ENCODE measurements at regions not wholly inside any gene's neighbourhood (a gene's known extent, or its start where the extent isn't known, plus 50 kb on each side); places are given as distances from the start of the nearest gene placed in this dataset.
A peak's percentile ranks its signal among the peaks of the same experiment; 100 is the strongest.

- TF ChIP-seq YY1 (IDR thresholded peaks at IDR 0.05; ENCODE audit: borderline replicate concordance in 1 of 3, control insufficient read depth in 1 of 3, extremely low read depth in 1 of 3, insufficient read depth in 3 of 3, insufficient read length in 1 of 3, insufficient replicate concordance in 2 of 3, low read depth in 1 of 3, low read length in 2 of 3) (peak in 2 of 3 experiments; percentile 19 to 59), TFAP4 (CRISPR knock-in tag; IDR thresholded peaks at IDR 0.05; ENCODE audit: borderline replicate concordance) (peak; percentile 33; the same call in 1 of the 2 replicates), NCOA2 (IDR thresholded peaks at IDR 0.05; ENCODE audit: partially characterized antibody in 2 of 2) (peak in 1 of 2 experiments; percentile 36), ATF4 (CRISPR knock-in tag; IDR thresholded peaks at IDR 0.05) (peak; percentile 18; the same call in 1 of the 2 replicates), ZNF316 (IDR thresholded peaks at IDR 0.05) (peak; percentile 65), UBTF (IDR thresholded peaks at IDR 0.05; ENCODE audit: borderline replicate concordance in 1 of 2, low read depth in 2 of 2, low read length in 2 of 2) (no peak), DMBX1 (CRISPR knock-in tag; IDR thresholded peaks at IDR 0.05; ENCODE audit: borderline replicate concordance) (0 out of 2 replicates have a peak, but pooled peaks have one; percentile 19), DACH1 (IDR thresholded peaks at IDR 0.05; ENCODE audit: partially characterized antibody) (peak; percentile 46), FOXA3 (CRISPR knock-in tag; conservative IDR thresholded peaks at IDR 0.05 in 1 of 2, IDR thresholded peaks at IDR 0.05 in 1 of 2) (no peak), ID3 (CRISPR knock-in tag; IDR thresholded peaks at IDR 0.05) (no peak), ID3 (tag; IDR thresholded peaks at IDR 0.05) (0 out of 2 replicates have a peak, but pooled peaks have one; percentile 40)
Measured at GRCh38 chr6:139496654-139497344, 122.4 kb upstream of the CITED2 start (continued).

All from K562 (cell line).